Endothelial cell of umbilical vein (primary cell): ENCODE measurements at regions not wholly inside any gene's neighbourhood (a gene's known extent, or its start where the extent isn't known, plus 50 kb on each side); places are given as distances from the start of the nearest gene placed in this dataset.

Experiments
- EZH2 ChIP-seq: IDR thresholded peaks from 2 replicates; pipeline ENCODE4 v1.6.1; 2012; ENCODE audit warnings: borderline replicate concordance, low read depth, mild to moderate bottlenecking, moderate library complexity, low read length, inconsistent platforms; ENCODE audit not compliant: severe bottlenecking
- GATA2 ChIP-seq: IDR thresholded peaks from 2 replicates; pipeline ENCODE4 v1.7.0; 2011; ENCODE audit warnings: low read depth, mild to moderate bottlenecking, moderate library complexity, mixed read lengths, low read length; ENCODE audit not compliant: insufficient read length, insufficient read depth
- POLR2A ChIP-seq: IDR thresholded peaks from 2 replicates; pipeline ENCODE4 v1.6.1; 2012; ENCODE audit warnings: low read depth, mild to moderate bottlenecking, control low read depth, low read length
- POLR2AphosphoS5 ChIP-seq: IDR thresholded peaks from 2 replicates; pipeline ENCODE4 v1.6.1; 2012; ENCODE audit warnings: low read depth, mild to moderate bottlenecking, control low read depth, low read length, moderate library complexity; ENCODE audit not compliant: insufficient read depth
- TF ChIP-seq, protein P1 (sequence below), 2 donors: IDR thresholded peaks; 1 replicate in 1 of 2; 2 replicates in 1 of 2; pipeline ENCODE4 v1.5.1; 2011; ENCODE audit warnings: low read length in 2 of 2, mild to moderate bottlenecking in 2 of 2, moderate library complexity in 2 of 2, control low read depth in 1 of 2, inconsistent platforms in 1 of 2, low read depth in 1 of 2; ENCODE audit not compliant: insufficient read depth in 1 of 2; ENCODE audit errors: extremely low read depth in 1 of 2

DNA sequence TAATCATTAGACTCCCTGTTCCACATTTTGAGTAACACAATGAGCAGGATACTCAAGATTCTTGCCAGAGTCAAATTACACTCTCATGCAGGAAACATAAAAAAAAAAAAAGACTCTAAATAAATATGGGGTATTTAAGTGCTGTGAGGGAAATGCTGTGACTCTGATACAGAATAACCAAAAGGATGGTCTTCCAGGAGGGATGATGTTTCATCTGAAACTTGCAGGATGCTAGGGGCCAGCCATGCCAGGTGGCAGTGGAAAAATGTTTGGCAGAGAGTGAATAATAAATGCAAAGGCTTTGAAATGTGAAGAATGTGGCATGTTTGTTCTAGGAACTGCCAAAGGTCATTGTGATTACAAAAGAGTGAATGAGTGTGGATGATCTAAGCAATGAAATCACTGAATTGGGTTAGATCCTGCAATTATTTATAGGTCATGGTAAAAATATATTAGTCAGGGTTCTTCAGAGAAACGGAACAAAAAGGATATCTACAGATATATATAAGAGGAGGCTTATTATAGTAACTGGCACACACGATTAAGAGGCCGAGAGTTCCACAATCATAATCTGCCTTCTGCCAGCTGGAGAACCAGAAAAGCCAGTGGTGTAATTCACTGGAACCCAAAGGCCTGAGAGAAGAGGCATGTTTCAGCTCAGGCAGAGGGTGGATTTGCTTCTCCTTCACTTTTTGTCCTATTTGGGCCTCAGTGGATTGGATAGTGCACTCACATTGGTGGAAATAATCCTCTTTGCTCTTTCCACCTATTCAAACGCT, 1832.8 kb upstream of the MIR17HG start:
- TF ChIP-seq POLR2A = peak; percentile 42
- peak; percentile 86 for TF ChIP-seq GATA2
- peak; percentile 60 for TF ChIP-seq POLR2AphosphoS5
- TF ChIP-seq, protein P1, sequence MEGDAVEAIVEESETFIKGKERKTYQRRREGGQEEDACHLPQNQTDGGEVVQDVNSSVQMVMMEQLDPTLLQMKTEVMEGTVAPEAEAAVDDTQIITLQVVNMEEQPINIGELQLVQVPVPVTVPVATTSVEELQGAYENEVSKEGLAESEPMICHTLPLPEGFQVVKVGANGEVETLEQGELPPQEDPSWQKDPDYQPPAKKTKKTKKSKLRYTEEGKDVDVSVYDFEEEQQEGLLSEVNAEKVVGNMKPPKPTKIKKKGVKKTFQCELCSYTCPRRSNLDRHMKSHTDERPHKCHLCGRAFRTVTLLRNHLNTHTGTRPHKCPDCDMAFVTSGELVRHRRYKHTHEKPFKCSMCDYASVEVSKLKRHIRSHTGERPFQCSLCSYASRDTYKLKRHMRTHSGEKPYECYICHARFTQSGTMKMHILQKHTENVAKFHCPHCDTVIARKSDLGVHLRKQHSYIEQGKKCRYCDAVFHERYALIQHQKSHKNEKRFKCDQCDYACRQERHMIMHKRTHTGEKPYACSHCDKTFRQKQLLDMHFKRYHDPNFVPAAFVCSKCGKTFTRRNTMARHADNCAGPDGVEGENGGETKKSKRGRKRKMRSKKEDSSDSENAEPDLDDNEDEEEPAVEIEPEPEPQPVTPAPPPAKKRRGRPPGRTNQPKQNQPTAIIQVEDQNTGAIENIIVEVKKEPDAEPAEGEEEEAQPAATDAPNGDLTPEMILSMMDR (IDR thresholded peaks at IDR 0.05; ENCODE audit: extremely low read depth in 1 of 2, insufficient read depth in 1 of 2, low read depth in 1 of 2, low read length in 2 of 2) = no peak
- no peak for TF ChIP-seq EZH2
